HEK293T (cell line): ENCODE measurements at regions not wholly inside any gene's neighbourhood (a gene's known extent, or its start where the extent isn't known, plus 50 kb on each side); places are given as distances from the start of the nearest gene placed in this dataset.

Experiments used
- BHLHE40 ChIP-seq: fragments of 450-650 bp; IDR thresholded peaks from 2 replicates; pipeline ENCODE4 v1.6.1; 2016; ENCODE audit warnings: mild to moderate bottlenecking, moderate library complexity, borderline replicate concordance
- FOXA1 ChIP-seq: fragments of 450-650 bp; IDR thresholded peaks from 2 replicates; pipeline ENCODE4 v1.6.1; 2016; ENCODE audit warnings: mild to moderate bottlenecking
- FOXK2 ChIP-seq: fragments of 450-650 bp; IDR thresholded peaks from 2 replicates; pipeline ENCODE4 v1.6.1; 2016; ENCODE audit warnings: mild to moderate bottlenecking
- FOXM1 ChIP-seq: fragments of 450-650 bp; IDR thresholded peaks from 2 replicates; pipeline ENCODE4 v1.6.1; 2017; ENCODE audit warnings: mild to moderate bottlenecking, borderline replicate concordance
- L3MBTL2 ChIP-seq: fragments of 450-650 bp; conservative IDR thresholded peaks from 2 replicates; pipeline ENCODE4 v1.6.1; 2016; ENCODE audit warnings: mild to moderate bottlenecking
- SP1 ChIP-seq: fragments of 450-650 bp; IDR thresholded peaks from 2 replicates; pipeline ENCODE4 v1.6.1; 2017
- SUZ12 ChIP-seq: fragments of 450-650 bp; IDR thresholded peaks from 2 replicates; pipeline ENCODE4 v1.6.1; 2016; ENCODE audit warnings: mild to moderate bottlenecking
- TF ChIP-seq, protein P1 (sequence below): fragments of 450-650 bp; IDR thresholded peaks from 2 replicates; pipeline ENCODE4 v1.6.1; 2016

DNA sequence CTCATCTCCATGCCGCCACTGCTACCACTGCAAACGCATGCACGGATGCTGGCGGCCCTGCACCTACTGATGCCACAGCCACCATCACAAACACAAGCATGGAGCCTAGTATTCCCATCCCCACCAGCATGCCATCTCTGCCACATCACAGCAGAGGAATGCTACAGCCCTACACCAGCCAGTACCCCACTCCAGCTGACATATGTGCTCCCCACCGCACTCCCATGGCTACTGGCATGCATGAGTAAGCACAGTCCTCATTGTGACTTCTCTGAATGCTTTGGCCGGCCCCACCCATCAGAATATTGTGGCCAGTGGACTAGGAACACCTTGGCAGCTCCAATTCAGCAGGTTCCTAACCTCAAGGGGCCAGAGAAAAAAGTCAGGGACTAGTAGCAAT, 705.5 kb downstream of the POM121L12 start:
- TF ChIP-seq BHLHE40 (no peak), SP1 (no peak), FOXM1 (no peak), FOXA1 (no peak), L3MBTL2 (no peak), FOXK2 (no peak), SUZ12 (no peak)
- TF ChIP-seq, protein P1, sequence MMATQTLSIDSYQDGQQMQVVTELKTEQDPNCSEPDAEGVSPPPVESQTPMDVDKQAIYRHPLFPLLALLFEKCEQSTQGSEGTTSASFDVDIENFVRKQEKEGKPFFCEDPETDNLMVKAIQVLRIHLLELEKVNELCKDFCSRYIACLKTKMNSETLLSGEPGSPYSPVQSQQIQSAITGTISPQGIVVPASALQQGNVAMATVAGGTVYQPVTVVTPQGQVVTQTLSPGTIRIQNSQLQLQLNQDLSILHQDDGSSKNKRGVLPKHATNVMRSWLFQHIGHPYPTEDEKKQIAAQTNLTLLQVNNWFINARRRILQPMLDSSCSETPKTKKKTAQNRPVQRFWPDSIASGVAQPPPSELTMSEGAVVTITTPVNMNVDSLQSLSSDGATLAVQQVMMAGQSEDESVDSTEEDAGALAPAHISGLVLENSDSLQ = no peak
